Gastroesophageal sphincter (tissue), 3 donors: ENCODE measurements at regions not wholly inside any gene's neighbourhood (a gene's known extent, or its start where the extent isn't known, plus 50 kb on each side); places are given as distances from the start of the nearest gene placed in this dataset.

Source experiments
- CTCF ChIP-seq, 4 experiments: fragments of 200-600 bp in 2 of 4; fragments of 450-650 bp in 2 of 4; sonication (generic) in 1 of 4; IDR thresholded peaks; one replicate each; pipeline ENCODE4 v1.5.1; 2017 to 2019; ENCODE audit warnings: antibody characterized with exemption in 4 of 4, mild to moderate bottlenecking in 2 of 4, moderate library complexity in 2 of 4
- EP300 ChIP-seq: sonication (generic); formaldehyde crosslinking; IDR thresholded peaks from one replicate; pipeline ENCODE4 v1.6.1; 2017; ENCODE audit warnings: antibody characterized with exemption, mild to moderate bottlenecking
- POLR2A ChIP-seq, 2 donors: fragments of 450-650 bp; IDR thresholded peaks; one replicate each; pipeline ENCODE4 v1.6.1; 2017; ENCODE audit warnings: antibody characterized with exemption in 2 of 2, mild to moderate bottlenecking in 2 of 2, moderate library complexity in 1 of 2
- POLR2AphosphoS5 ChIP-seq: sonication (generic); formaldehyde crosslinking; IDR thresholded peaks from one replicate; pipeline ENCODE4 v1.6.1; 2017; ENCODE audit warnings: antibody characterized with exemption

- TF ChIP-seq CTCF (IDR thresholded peaks at IDR 0.05) (no peak), EP300 (no peak), POLR2A (IDR thresholded peaks at IDR 0.05) (no peak), POLR2AphosphoS5 (no peak)
Measured at GRCh38 chr2:236711440-236711839, 141.8 kb downstream of the ACKR3 start.
